HFFc6 (cell line): ENCODE measurements at regions not wholly inside any gene's neighbourhood (a gene's known extent, or its start where the extent isn't known, plus 50 kb on each side); places are given as distances from the start of the nearest gene placed in this dataset.

Experiments used
- DNase-seq: peaks from one replicate; pipeline ENCODE4 v3.0.0-alpha.2; 2018
- H3K27ac Mint-ChIP-seq: 2 replicates; pipeline ENCODE4 v1.8.0; 2020; ENCODE audit warnings: mild to moderate bottlenecking, mixed read lengths
- H3K27me3 Mint-ChIP-seq: 2 replicates; pipeline ENCODE4 v1.8.0; 2021; ENCODE audit warnings: mild to moderate bottlenecking, moderate library complexity, mixed read lengths; ENCODE audit not compliant: insufficient read depth
- H3K36me3 Mint-ChIP-seq: 2 replicates; pipeline ENCODE4 v1.8.0; 2021; ENCODE audit warnings: low read depth, mixed read lengths
- H3K4me1 Mint-ChIP-seq: 2 replicates; pipeline ENCODE4 v1.8.0; 2020; ENCODE audit warnings: low read depth, mixed read lengths
- H3K4me3 Mint-ChIP-seq: 2 replicates; pipeline ENCODE4 v1.8.0; 2020; ENCODE audit warnings: mild to moderate bottlenecking, moderate library complexity, mixed read lengths
- H3K9me3 Mint-ChIP-seq: 2 replicates; pipeline ENCODE4 v1.8.0; 2020; ENCODE audit warnings: mild to moderate bottlenecking, mixed read lengths
- TF ChIP-seq, protein P1 (sequence below): fragments of 200-600 bp; sonication (generic); IDR thresholded peaks from 2 replicates; pipeline ENCODE4 v1.5.0; 2021; ENCODE audit warnings: antibody characterized with exemption, mild to moderate bottlenecking

GRCh38 chr5:158484150-158484549 is 615.6 kb downstream of the EBF1 start:
- DNase-seq: no peak
- Mint-ChIP-seq H3K4me3 (no peak overlapping the region), H3K27ac (no peak overlapping the region), H3K36me3 (no peaks in the 10 kb centered on the region), H3K27me3 (no peaks in the 10 kb centered on the region; the same call in 1 of the 2 replicates), H3K9me3 (no peaks in the 10 kb centered on the region), H3K4me1 (no peaks in the 10 kb centered on the region)
- TF ChIP-seq, protein P1, sequence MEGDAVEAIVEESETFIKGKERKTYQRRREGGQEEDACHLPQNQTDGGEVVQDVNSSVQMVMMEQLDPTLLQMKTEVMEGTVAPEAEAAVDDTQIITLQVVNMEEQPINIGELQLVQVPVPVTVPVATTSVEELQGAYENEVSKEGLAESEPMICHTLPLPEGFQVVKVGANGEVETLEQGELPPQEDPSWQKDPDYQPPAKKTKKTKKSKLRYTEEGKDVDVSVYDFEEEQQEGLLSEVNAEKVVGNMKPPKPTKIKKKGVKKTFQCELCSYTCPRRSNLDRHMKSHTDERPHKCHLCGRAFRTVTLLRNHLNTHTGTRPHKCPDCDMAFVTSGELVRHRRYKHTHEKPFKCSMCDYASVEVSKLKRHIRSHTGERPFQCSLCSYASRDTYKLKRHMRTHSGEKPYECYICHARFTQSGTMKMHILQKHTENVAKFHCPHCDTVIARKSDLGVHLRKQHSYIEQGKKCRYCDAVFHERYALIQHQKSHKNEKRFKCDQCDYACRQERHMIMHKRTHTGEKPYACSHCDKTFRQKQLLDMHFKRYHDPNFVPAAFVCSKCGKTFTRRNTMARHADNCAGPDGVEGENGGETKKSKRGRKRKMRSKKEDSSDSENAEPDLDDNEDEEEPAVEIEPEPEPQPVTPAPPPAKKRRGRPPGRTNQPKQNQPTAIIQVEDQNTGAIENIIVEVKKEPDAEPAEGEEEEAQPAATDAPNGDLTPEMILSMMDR: no peak

GRCh38 chr5:158483281-158483860 is 616.3 kb downstream of the EBF1 start:
- H3K4me3 Mint-ChIP-seq: no peak overlapping the region
- no peaks in the 10 kb centered on the region; the same call in 1 of the 2 replicates for H3K27me3 Mint-ChIP-seq
- H3K36me3 Mint-ChIP-seq: no peaks in the 10 kb centered on the region
- no peak overlapping the region for H3K27ac Mint-ChIP-seq
- no peak for DNase-seq
- TF ChIP-seq, protein P1: no peak
- H3K4me1 Mint-ChIP-seq: no peaks in the 10 kb centered on the region
- no peaks in the 10 kb centered on the region for H3K9me3 Mint-ChIP-seq

- DNase-seq: no peak
- Mint-ChIP-seq H3K36me3 (no peaks in the 10 kb centered on the region), H3K4me1 (no peaks in the 10 kb centered on the region), H3K4me3 (no peak overlapping the region), H3K9me3 (no peaks in the 10 kb centered on the region), H3K27ac (no peak overlapping the region), H3K27me3 (no peaks in the 10 kb centered on the region; the same call in 1 of the 2 replicates)
- TF ChIP-seq, protein P1: no peak
Observed at GRCh38 chr5:158482125-158482524, 617.6 kb downstream of the EBF1 start.

- H3K27me3 Mint-ChIP-seq: peaks cover under 1% of the 10 kb centered on the region; the same call in 1 of the 2 replicates
- no peak overlapping the region for H3K4me3 Mint-ChIP-seq
Observed at GRCh38 chr5:158478139-158478538, 619.2 kb upstream of the CLINT1 start.

DNA sequence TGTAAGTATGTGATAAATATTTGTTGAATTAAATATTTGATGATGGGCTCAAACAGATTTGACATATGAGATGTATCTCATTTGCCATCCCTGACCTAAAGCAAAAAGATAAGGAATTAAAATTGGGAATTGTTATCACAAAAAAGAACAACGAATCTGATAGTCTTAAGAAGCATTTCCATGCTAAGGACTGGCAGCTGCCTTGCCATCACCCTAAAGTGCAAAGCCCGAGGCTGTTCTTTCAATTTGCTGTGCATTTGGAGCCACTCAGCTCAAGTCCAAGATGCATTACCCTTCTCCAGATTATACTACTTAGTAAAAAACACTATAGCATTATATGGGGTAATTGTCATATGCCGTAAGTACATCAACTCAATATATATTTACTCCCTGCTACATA is 618.3 kb upstream of the CLINT1 start:
- no peak overlapping the region for H3K4me3 Mint-ChIP-seq
- H3K36me3 Mint-ChIP-seq: no peaks in the 10 kb centered on the region
- TF ChIP-seq, protein P1: no peak
- DNase-seq: no peak
- H3K9me3 Mint-ChIP-seq: no peaks in the 10 kb centered on the region
- peaks cover 2% of the 10 kb centered on the region; the same call in 1 of the 2 replicates for H3K27me3 Mint-ChIP-seq
- H3K27ac Mint-ChIP-seq: no peak overlapping the region
- H3K4me1 Mint-ChIP-seq: no peaks in the 10 kb centered on the region

More at GRCh38 chr5:158478139-158478538, 619.2 kb upstream of the CLINT1 start:
- TF ChIP-seq, protein P1: no peak
- no peaks in the 10 kb centered on the region for H3K36me3 Mint-ChIP-seq
- no peak for DNase-seq
- H3K9me3 Mint-ChIP-seq: no peaks in the 10 kb centered on the region
- no peaks in the 10 kb centered on the region for H3K4me1 Mint-ChIP-seq
- no peak overlapping the region for H3K27ac Mint-ChIP-seq
